HG03139 (cell line): ENCODE measurements at regions not wholly inside any gene's neighbourhood (a gene's known extent, or its start where the extent isn't known, plus 50 kb on each side); places are given as distances from the start of the nearest gene placed in this dataset.

Experiments used
- ATAC-seq: cut with Tn5 transposase; IDR thresholded peaks from one replicate; pipeline ENCODE4 v1.9.1; 2021; ENCODE audit not compliant: unreplicated experiment

DNA sequence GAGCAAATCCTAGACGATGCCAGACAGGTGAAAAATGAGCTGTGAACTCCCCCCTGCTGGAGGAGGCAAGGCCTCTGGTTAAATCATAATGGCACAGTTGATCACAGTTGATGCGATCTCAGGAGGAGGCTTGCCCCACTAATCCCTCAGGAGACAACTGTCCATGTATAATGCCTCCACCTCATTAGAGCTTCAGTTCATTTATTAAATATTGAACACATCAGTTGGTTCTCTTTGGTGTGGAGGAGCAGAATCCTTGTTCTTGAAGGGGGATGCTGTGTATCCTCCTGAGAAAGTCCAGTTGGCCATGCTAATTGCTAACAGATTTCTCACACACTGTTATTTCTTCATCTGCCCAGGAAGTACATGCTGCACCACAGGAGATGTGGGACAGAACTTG is 290.5 kb downstream of the IGSF11 start:
- ATAC-seq: no peak

DNA sequence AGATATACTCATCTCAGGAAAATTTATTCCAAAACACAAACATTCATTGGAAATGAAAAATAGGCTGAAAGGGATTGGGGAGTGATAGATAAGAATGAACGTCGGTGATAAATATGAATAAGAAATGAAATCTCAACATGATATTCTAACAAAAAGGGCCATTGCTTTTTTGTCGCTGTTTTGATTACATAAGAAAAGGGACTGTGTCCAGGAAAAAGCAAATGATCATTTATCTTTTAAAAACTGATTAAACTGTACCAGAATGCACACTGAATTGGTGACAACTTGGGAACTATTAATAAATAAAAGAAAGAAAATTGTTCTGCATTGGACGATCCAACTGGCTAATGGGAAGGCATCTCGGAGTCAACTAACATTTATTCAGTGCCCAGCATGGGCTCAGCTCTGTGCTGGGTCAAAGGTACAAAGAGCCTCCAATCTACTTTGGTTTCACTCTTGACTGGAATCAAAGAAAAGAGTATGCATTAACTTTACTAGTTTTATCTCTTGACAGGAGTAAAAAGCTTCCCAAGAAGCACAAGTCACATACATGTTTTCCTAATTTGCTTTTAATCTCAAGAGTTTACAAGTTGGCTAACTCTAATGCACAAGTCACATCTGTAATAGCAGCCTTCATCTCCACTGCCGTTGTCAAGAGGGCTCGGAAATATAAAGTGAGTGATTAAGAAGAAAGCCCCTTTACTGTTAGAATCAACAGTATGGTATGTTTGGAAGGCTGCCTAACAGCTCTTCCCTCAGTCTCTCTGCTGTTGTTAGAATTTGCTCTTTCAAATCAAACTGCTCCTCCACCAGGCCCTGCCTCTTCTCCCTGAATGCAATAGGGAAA is 280.0 kb downstream of the IGSF11 start:
- no peak for ATAC-seq

DNA sequence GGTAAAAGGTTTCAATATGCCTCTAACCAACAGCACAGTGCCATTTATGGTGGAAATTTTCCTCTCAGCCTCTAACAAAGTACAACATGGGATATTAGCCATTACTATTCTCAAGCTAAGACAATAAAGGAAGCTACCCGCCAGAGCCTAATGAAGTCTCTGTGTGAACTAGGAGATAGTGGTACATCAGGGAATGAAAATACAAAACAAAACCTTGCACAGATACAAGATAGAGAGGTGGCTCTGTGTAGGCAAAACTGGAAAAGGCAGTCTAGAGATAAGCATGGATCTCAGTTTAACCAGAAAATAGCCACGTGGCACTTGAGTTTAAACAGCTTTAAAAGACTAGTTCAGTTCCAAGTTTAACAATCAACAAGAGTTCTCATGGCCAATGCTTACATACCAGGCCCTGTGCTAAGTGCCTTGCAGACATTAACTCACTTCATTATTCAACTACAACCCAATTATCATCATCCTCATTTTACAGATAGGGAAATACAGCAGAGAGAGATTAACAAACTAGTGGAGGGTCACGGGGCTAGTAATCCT is 279.3 kb downstream of the IGSF11 start:
- ATAC-seq: no peak

DNA sequence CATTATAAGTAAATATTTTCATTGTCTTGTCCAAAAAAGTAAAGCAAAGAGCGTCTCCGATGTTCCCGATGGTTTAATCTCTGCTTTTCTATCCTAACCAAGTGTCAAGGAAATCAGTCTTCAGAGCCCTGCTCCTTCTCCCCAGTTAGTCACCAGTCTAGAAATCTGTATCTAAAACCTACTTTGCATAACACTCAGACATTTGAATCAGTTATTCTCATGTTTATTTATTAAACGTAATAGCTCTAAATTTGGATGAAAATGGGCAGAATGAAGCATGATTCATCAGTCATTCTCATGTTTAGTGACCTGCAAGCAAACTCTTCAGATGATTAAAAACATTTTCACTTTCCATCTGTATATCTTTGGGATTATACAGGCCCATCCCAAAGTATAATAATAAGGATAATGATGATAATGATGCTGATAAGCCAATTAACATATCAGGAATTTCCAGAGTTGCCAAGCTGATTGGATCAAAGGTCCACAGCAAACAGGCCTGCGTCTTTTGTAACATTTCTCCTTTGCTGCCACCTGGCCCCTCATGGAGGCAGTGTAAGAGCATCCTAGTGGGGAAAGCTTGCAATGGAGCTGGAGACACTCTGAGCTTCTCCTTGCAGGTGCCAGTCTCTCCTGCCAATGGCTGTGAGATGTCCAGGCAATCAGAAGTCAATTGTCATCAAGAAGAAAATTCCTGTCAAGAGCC is 273.9 kb downstream of the IGSF11 start:
- no peak for ATAC-seq

DNA sequence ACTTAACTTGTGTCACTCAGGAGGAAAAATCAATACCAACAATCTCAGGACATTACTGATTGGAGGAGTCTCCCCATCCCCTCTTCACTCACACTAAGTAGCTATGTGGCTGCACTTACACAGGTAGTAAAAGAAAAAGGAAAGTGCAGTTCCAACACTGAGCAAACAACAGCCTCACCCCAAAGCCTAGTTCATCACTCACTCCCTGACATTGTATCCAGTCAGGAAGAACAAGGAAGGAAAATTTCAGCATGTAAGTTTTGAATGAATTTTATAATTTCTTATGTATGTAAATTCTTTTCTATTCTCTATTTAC is 273.4 kb downstream of the IGSF11 start:
- no peak for ATAC-seq

DNA sequence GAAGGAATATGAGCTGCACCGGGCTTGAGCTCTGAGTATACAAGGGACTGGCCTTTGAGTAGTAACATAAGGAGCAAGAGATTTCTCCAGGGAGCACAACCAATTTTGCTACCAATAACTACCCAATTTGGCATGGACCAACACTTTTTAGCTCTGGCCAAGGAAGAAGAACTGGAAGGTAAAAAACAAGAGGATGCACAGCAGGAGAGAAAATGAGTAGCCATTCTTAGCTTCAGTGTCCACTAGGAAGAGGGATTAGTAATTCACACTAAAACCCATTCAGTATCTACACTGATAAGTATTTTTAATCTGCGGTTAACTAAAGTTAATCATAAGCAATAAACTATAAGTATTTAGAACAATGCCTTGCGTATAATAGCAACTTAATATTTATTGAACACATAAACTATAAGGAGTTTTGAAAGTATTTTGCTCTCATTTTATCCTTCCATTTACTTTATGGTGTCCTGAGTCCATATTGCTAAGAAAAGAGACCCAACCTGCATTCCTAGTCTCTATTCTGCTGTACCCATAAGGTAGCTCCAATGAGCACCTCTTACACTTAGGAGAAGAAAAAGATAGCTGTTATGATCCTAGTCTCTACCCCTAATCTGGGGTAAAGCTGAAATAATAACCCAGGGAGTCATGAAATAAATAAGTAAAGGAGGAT is 268.9 kb downstream of the IGSF11 start:
- no peak for ATAC-seq

DNA sequence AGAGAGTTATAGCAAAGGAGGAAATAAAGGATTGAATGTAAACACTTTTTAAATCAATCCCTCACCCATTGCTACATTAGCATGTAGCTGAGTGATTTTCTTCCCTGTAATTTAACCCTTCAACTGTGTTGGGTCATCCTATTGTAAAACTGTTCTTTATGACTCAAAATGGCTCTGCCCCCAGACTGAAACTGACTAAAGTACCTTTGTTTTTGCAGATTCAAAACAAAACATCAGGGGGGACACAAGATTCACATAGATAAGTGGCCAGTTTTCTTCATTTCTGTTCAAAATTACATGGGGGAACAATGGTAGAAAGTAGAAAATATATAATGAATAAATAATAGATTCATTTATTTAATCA is 268.4 kb downstream of the IGSF11 start:
- ATAC-seq: no peak

DNA sequence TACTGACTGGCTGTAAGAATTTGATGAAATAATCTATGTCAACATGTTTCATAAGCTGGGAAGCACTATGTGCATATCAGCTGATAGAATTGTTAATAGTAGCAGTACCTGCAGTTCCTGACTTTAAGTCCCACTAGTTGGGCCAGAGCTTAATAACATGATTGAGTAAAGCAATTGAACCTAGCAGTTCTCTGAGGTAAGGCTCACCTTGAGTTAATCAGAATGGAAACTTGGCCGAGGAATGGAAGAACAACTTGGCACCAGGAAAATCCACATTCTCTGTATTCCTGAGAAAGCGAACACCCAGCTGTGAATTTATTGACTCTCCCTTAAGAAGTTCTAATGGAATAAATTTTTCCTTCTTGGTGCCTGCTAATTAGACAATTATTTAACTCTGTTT is 262.6 kb downstream of the IGSF11 start:
- ATAC-seq: no peak

DNA sequence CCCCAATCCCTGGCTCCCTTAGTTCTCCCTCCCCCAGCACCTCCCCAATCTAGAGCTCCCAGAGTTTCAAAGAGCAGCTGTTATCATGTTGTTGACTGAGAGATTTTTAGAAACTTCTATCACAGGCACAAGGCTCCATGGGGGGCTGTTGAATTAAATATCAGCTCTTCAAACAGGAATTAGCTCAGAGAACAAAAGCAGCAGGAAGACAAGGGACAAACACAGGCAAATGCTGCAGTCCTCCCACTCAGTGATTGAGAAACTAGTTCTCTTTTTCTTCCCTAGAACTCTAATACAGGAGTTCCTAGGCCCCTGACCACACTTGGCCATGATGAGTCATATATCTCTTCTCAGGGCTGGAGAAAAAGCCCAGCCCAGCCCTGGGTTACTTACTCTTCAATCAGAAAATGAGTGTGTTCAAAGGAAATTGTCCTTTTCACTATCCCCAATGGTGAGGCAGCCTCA is 262.1 kb downstream of the IGSF11 start:
- ATAC-seq: peak; percentile 95

DNA sequence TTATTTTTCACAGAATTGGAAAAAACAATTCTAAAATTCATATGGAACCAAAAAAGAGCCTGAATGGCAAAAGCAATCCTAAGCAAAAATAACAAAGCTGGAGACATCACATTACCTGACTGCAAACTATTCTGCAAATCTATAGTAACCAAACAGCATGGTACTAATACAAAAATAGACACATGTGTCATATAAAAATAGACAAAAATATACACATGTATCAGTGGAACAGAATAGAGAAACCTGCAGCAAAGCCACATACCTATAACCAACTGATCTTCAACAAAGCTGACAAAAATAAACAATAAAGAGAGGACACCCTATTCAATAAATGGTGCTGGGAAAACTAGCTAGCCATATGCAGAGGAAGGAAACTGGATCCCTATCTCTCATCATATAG is 259.6 kb downstream of the IGSF11 start:
- ATAC-seq: no peak

DNA sequence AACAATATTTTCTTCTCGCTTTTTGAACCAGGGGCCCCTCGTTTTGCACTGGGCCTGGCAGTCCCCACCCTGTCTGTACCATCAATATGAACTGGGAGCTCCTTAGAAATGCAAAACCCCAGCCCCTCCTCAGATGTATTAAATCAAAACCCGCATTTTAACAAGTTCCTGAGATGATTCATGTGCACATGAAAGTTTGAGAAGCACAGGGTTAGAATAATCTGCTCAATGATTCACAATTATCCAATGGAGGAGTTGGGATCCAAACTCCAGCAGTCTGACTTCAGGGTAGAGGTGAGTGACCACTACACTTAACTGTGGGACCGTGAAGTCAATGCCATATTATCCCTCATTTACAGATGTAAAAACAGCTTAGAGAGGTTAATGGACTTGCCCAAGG is 256.4 kb downstream of the IGSF11 start:
- no peak for ATAC-seq

DNA sequence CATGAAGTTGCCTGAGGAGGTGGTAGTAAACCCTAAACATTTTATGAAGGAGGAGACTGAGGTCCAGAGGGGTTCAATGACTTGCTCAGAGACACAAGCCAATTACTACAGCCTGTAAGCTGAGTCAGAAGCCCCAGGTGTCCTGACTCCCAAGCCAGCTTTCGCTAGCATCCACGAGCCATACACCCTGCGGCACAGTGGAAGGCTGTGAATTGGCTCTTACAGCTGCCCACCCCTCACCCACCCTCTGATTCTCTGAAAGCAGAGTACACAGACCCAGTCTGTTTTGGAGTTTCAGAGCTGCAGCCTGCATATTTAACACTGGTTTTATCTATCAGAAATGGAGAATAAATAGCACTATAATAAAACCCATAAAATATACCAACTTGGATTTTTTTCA is 253.4 kb downstream of the IGSF11 start:
- no peak for ATAC-seq

DNA sequence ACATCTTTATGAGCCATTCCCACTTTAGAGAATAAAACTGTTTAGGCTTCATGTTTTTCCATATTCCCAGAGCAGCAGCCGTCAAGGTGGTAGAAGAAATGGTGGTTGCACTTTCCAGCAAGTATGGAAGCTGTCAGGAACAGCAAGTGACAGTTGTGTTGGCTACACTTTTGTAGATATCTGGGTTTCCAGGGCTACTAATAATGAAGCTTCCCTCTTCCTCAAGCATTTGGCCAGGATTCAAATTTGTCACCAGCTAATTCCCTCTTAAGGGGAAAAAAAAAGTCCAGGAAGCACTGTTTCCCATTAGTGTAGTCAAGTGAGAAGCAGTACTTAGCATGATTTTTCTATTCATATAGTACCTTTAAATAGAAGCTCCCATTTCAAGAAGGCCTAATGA is 252.8 kb downstream of the IGSF11 start:
- no peak for ATAC-seq

DNA sequence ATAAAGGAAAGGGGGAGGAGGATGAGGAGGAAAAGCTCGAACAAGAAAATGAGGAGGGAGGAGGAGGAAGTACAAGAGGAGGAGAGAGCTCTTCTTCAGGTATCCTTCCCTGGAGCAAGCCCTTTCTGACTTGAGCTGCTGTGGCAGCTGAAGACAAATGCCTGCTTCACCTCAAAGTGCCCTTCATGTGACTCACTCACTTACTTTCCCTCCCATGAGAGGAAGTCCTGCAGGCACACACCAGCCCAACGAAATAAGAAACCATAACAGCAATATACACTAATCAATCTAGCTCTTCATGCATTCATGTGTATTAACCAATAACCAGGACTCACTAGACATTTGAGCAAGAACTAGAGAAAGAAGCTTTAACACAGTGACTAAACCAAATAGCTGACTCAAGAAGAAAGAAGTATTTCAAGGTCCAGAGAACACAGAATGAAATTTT is 251.9 kb downstream of the IGSF11 start:
- ATAC-seq: peak; percentile 93

DNA sequence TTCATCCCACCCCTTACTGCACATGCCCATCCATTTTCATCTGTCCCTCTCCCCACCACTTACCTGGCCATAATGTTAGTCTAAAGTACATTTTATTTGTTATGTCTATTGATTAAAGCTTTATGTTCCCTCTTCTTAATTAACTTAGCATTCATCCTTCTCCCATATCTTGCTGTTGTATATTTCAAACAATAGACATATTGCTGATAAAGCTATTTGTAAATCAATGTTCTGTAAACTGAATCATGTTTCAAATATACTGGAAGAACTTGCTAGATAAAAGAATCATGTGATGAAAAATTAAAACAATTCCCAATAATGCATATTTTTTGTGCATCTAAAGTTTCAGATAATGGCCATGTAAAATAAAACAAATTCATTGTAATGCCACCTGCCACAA is 249.2 kb downstream of the IGSF11 start:
- no peak for ATAC-seq

DNA sequence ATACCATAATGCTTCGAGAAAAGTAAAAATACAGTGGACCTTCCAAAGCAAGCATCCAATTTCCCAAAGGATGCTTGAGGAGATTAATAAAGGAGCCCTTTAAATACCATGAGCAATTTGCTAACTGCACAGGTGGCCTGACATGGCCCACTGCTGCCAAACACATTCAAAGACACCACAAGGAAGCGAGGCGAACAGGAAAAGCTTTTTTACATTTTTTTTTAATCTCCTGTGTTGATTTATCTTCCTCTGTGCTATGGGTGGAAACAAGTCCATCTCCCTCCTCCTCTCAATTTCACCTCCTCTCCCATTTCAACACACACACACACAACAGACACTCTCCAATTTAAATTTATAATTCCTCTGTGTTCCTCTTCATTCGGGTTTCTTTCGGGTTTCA is 243.4 kb downstream of the IGSF11 start:
- no peak for ATAC-seq

DNA sequence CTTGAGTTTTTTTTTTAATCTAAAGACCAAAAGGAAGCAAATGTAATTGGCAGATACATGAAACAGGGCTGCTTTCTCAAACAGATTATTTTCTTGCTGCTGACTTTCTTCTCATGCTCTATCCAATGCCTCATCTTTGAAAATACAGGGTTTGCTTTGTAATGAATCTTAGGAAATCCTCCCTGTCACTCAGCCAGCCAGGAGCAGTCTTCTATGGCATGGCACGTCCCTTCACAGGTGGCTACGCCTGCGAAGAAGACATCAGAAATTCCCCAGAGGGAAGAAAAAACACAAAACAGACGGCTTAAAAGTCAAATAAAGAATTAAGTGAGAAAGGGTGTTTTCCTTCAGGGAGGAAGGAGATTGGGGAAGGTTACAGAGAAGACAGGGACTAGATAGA is 242.5 kb downstream of the IGSF11 start:
- ATAC-seq: no peak

DNA sequence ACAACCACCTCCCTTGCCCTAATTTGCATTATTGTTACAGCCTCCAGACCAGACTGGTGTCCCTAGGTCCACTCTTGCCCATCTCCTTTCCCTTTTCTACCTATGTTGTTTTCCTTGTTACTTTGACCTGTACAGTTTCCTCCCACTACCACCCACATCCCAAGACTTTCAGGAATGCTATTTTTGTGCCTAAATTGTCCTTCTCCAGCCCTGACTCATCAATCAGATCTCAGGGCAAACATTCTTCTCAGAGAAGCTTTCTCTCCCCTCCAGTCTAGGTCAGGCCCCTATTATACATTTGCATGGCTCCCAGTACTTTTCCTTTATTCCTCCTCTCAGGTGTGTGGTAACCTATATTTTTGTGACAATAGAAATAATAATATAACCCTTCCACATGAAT is 241.5 kb downstream of the IGSF11 start:
- ATAC-seq: no peak

DNA sequence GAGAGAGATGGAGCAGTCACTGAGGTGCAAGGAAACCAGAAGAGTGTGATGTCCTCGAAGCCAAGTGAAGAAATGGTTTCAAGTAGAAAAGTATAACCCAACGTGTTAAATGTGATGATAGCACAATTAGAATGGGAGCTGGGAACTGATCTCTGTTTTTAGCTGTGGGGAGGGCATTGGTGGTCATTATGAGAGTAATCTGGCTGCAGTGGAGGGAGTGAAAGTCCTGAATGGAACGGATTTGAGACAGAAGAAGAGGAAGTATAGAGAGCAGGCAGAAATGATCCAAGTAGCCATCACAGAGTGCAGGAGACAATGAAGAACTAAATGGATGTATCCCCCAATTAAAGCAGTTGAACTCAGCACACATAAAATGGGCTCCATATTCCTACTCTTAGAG is 235.3 kb downstream of the IGSF11 start:
- no peak for ATAC-seq

DNA sequence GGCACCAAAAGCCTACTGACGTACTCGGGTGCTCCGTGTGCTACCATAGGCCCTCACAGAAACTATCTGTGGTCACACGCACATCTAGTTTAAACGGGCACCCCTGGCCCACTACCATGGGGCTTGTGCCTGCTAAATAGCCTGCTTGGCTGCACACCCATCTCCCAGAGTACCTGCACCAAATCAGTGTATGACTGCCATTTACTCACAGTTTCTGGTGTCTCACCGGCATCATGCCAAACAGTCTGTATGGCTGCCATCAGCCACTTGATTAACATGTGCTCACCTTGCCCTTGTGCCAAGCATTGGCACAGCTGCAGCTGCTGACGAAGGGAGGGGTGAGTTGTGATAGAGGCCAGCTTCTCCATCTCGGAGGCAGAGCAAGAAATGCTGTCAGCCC is 232.7 kb downstream of the IGSF11 start:
- no peak for ATAC-seq

DNA sequence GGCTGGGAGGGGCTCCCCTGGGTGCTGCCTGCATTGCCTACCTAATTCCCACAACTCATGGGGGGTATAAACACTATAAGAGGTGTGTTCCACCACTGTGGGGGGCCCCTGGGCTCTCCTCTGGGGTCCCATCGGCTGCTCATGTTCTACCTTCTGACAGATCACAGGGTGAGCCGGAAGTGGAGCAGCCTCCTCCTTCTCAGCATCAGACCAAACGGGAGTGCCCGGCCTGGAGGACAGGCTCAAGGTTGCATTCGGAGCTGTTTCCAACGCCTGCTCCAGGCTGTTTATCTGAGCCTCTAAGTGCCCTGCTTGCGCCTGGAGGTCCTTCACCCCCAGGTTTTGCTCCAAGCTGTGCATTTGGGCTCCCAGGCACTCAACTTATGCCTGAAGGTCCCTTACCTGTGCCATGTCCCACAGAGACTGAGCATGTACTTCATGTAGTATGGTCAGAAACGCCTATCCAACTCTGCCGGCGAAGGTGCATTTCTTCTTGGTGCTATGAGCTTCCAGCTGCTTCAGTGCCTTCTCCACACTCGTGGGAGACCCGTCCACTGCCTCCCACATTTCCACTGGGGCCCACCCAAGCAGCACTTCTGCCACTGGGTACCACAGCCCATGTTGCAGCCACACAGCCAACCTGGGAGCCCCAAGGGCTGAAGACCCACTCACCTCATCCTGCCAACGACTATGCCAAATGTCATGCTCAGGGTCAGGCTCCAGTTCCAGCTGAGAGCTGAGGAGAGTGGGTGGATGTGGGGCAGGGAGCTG is 232.1 kb downstream of the IGSF11 start:
- no peak for ATAC-seq
